NT2/D1 (cell line): ENCODE measurements at regions not wholly inside any gene's neighbourhood (a gene's known extent, or its start where the extent isn't known, plus 50 kb on each side); places are given as distances from the start of the nearest gene placed in this dataset.

Source experiments
- DNase-seq: peaks from one replicate; pipeline ENCODE4 v3.0.0-alpha.2; 2011; ENCODE audit warnings: low read depth, low spot score
- H3K27me3 ChIP-seq: 2 replicates; pipeline ENCODE4 v1.6.0; 2011; ENCODE audit warnings: mild to moderate bottlenecking; ENCODE audit not compliant: insufficient read length, insufficient read depth
- H3K36me3 ChIP-seq: 2 replicates; pipeline ENCODE4 v1.6.1; 2011; ENCODE audit warnings: mild to moderate bottlenecking, low read length, mixed read lengths; ENCODE audit not compliant: insufficient read depth, insufficient read length
- H3K4me1 ChIP-seq: 2 replicates; pipeline ENCODE4 v1.5.1; 2011; ENCODE audit not compliant: insufficient read depth, insufficient read length
- H3K4me3 ChIP-seq: 2 replicates; pipeline ENCODE4 v1.5.1; 2011; ENCODE audit warnings: low read depth; ENCODE audit not compliant: insufficient read length
- H3K9ac ChIP-seq: 2 replicates; pipeline ENCODE4 v1.6.0; 2011; ENCODE audit warnings: low read depth; ENCODE audit not compliant: insufficient read length
- H3K9me3 ChIP-seq: 2 replicates; pipeline ENCODE4 v1.5.1; 2011; ENCODE audit warnings: mild to moderate bottlenecking, low read length; ENCODE audit not compliant: insufficient read depth
- SUZ12 ChIP-seq: IDR thresholded peaks from 2 replicates; pipeline ENCODE4 v1.6.1; 2011; ENCODE audit not compliant: insufficient read length, insufficient read depth; ENCODE audit errors: extremely low read depth
- YY1 ChIP-seq: IDR thresholded peaks from 2 replicates; pipeline ENCODE4 v1.6.1; 2011; ENCODE audit not compliant: insufficient read length, insufficient read depth
- ZNF274 ChIP-seq: IDR thresholded peaks from 2 replicates; pipeline ENCODE4 v1.6.1; 2011; ENCODE audit warnings: mild to moderate bottlenecking, low read depth, low read length

GRCh38 chr11:38577769-38578168 is 1979.7 kb upstream of the RAG2 start:
- Histone ChIP-seq H3K27me3 (no peaks in the 10 kb centered on the region), H3K9ac (no peak overlapping the region), H3K9me3 (0 out of 2 replicates have a peak, but pooled peaks cover 5% of the 10 kb centered on the region), H3K4me1 (no peaks in the 10 kb centered on the region), H3K4me3 (no peak overlapping the region), H3K36me3 (no peaks in the 10 kb centered on the region)
- DNase-seq = no peak
- TF ChIP-seq YY1 = no peak
- no peak for TF ChIP-seq ZNF274
- no peak for TF ChIP-seq SUZ12

- Histone ChIP-seq H3K4me1 (no peaks in the 10 kb centered on the region), H3K4me3 (no peak overlapping the region), H3K27me3 (no peaks in the 10 kb centered on the region), H3K36me3 (no peaks in the 10 kb centered on the region), H3K9me3 (no peaks in the 10 kb centered on the region), H3K9ac (no peak overlapping the region)
- TF ChIP-seq YY1 = no peak
- no peak for DNase-seq
These were observed 1964.5 kb upstream of the RAG2 start for GRCh38 chr11:38562562-38562961.

- H3K9ac ChIP-seq = no peak overlapping the region
- H3K4me3 ChIP-seq = no peak overlapping the region
- no peaks in the 10 kb centered on the region for H3K27me3 ChIP-seq
- no peaks in the 10 kb centered on the region for H3K36me3 ChIP-seq
- no peaks in the 10 kb centered on the region for H3K9me3 ChIP-seq
- TF ChIP-seq YY1 (no peak), ZNF274 (no peak), SUZ12 (no peak)
- DNase-seq = no peak
- H3K4me1 ChIP-seq = no peaks in the 10 kb centered on the region
These were observed 1955.1 kb upstream of the RAG2 start for GRCh38 chr11:38553148-38553547.

GRCh38 chr11:38547462-38547861 is 1949.4 kb upstream of the RAG2 start:
- DNase-seq = no peak
- H3K27me3 ChIP-seq = no peaks in the 10 kb centered on the region
- H3K9me3 ChIP-seq = no peaks in the 10 kb centered on the region
- H3K9ac ChIP-seq = no peak overlapping the region
- no peaks in the 10 kb centered on the region for H3K36me3 ChIP-seq
- TF ChIP-seq YY1 (no peak), ZNF274 (no peak), SUZ12 (no peak)
- H3K4me3 ChIP-seq = no peak overlapping the region
- H3K4me1 ChIP-seq = no peaks in the 10 kb centered on the region

- H3K9ac ChIP-seq = no peak overlapping the region
These were observed 1946.0 kb upstream of the RAG2 start for GRCh38 chr11:38543986-38544385.

GRCh38 chr11:38543311-38543710 is 1945.3 kb upstream of the RAG2 start:
- no peak overlapping the region for H3K4me3 ChIP-seq
- no peak for DNase-seq
- H3K9me3 ChIP-seq = no peaks in the 10 kb centered on the region
- no peak overlapping the region for H3K9ac ChIP-seq
- H3K4me1 ChIP-seq = no peaks in the 10 kb centered on the region
- H3K27me3 ChIP-seq = no peaks in the 10 kb centered on the region
- TF ChIP-seq YY1 (no peak), ZNF274 (no peak), SUZ12 (no peak)
- H3K36me3 ChIP-seq = no peaks in the 10 kb centered on the region

More at GRCh38 chr11:38543986-38544385, 1946.0 kb upstream of the RAG2 start:
- no peaks in the 10 kb centered on the region for H3K4me1 ChIP-seq
- H3K27me3 ChIP-seq = no peaks in the 10 kb centered on the region
- no peak overlapping the region for H3K4me3 ChIP-seq
- DNase-seq = no peak
- H3K9me3 ChIP-seq = no peaks in the 10 kb centered on the region
- TF ChIP-seq SUZ12 (no peak), ZNF274 (no peak), YY1 (no peak)
- no peaks in the 10 kb centered on the region for H3K36me3 ChIP-seq

GRCh38 chr11:38538866-38539680 is 1941.0 kb upstream of the RAG2 start:
- TF ChIP-seq SUZ12 = no peak
- no peak for TF ChIP-seq YY1
- no peak for TF ChIP-seq ZNF274
- no peaks in the 10 kb centered on the region for H3K27me3 ChIP-seq
- no peaks in the 10 kb centered on the region for H3K36me3 ChIP-seq
- no peaks in the 10 kb centered on the region for H3K9me3 ChIP-seq
- H3K4me1 ChIP-seq = no peaks in the 10 kb centered on the region
- no peak for DNase-seq
- H3K9ac ChIP-seq = no peak overlapping the region
- no peak overlapping the region for H3K4me3 ChIP-seq

- no peaks in the 10 kb centered on the region for H3K9me3 ChIP-seq
- no peaks in the 10 kb centered on the region for H3K36me3 ChIP-seq
- H3K9ac ChIP-seq = no peak overlapping the region
- TF ChIP-seq YY1 = no peak
- no peak for TF ChIP-seq ZNF274
- TF ChIP-seq SUZ12 = no peak
- H3K4me3 ChIP-seq = no peak overlapping the region
- H3K27me3 ChIP-seq = no peaks in the 10 kb centered on the region
- DNase-seq = no peak
- H3K4me1 ChIP-seq = no peaks in the 10 kb centered on the region
These were observed 1932.2 kb upstream of the RAG2 start for GRCh38 chr11:38530226-38530625.
